GM12878 (cell line): ENCODE measurements at regions not wholly inside any gene's neighbourhood (a gene's known extent, or its start where the extent isn't known, plus 50 kb on each side); places are given as distances from the start of the nearest gene placed in this dataset.
A peak's percentile ranks its signal among the peaks of the same experiment; 100 is the strongest.

Experiments used
- ATAC-seq: fragments of 200-7000 bp; cut with Tn5 transposase; 3 replicates; pipeline ENCODE4 v1.9.1; 2020; ENCODE audit warnings: mild to moderate bottlenecking, moderate library complexity
- BruUV-seq: library from RNA; stranded (reverse); fragments of 400-500 nt; replicated peaks from 2 replicates; lab custom pipeline; 2021; lab: Mats Ljungman, UMichigan
- CTCF ChIA-PET: fragments of 300-600 bp; sonication (Branson Sonifier 250); formaldehyde crosslinking; extraction: SDS; loops from one replicate; lab custom pipeline; 2021; ENCODE audit warnings: inconsistent platforms; lab: Yijun Ruan, JAX
- POLR2A ChIA-PET: fragments of 350-600 bp; formaldehyde crosslinking; extraction: SDS; loops from one replicate; lab custom pipeline; 2021; ENCODE audit warnings: inconsistent platforms; lab: Charles Lee
- RAD21 ChIA-PET: fragments of 300-600 bp; sonication (Branson Sonifier 250); formaldehyde crosslinking; loops from one replicate; lab custom pipeline; 2023; ENCODE audit warnings: antibody characterized with exemption; ENCODE audit not compliant: unreplicated experiment; lab: Charles Lee
- SMC1A ChIA-PET: fragments of 300-600 bp; sonication (Branson Sonifier 250); formaldehyde crosslinking; loops from one replicate; lab custom pipeline; 2023; ENCODE audit not compliant: unreplicated experiment, uncharacterized antibody; lab: Charles Lee
- DNase-seq: peaks from one replicate; pipeline ENCODE4 v3.0.0-alpha.2; 2011; ENCODE audit warnings: low read depth, low spot score
- FAIRE-seq: peaks from 3 replicates; lab custom pipeline; 2011; peaks lifted over from hg19 to GRCh38; lab: Jason Lieb, UNC
- H2AFZ ChIP-seq: 2 replicates; pipeline ENCODE4 v1.6.0; 2011; ENCODE audit warnings: low read depth, low read length, control low read depth; ENCODE audit not compliant: control insufficient read depth
- H3K27ac ChIP-seq: 2 replicates; pipeline ENCODE4 v1.5.1; 2011; ENCODE audit warnings: control low read depth; ENCODE audit not compliant: control insufficient read depth, insufficient read depth
- H3K27me3 ChIP-seq, 2 experiments: replicated peaks in 1 of 2; 2 replicates each; pipeline versions ENCODE4 v1.6.0 to v1.6.1; 2011; ENCODE audit warnings: low read length in 1 of 2; ENCODE audit not compliant: control insufficient read depth in 2 of 2, insufficient read depth in 2 of 2
- H3K36me3 ChIP-seq, 2 experiments: 2 replicates each; pipeline ENCODE4 v1.5.1; 2011; ENCODE audit warnings: low read length in 1 of 2; ENCODE audit not compliant: control insufficient read depth in 2 of 2, insufficient read depth in 2 of 2
- H3K4me1 ChIP-seq: 2 replicates; pipeline ENCODE4 v1.6.1; 2011; ENCODE audit warnings: mild to moderate bottlenecking, low read length, moderate library complexity, mixed read lengths; ENCODE audit not compliant: control insufficient read depth, insufficient read depth
- H3K4me2 ChIP-seq: 2 replicates; pipeline ENCODE4 v1.6.0; 2011; ENCODE audit warnings: control low read depth; ENCODE audit not compliant: control insufficient read depth, insufficient read depth
- H3K4me3 ChIP-seq: fragments of 200-600 bp; sonication (generic); 2 replicates; pipeline ENCODE4 v1.5.1; 2016
- H3K79me2 ChIP-seq: 2 replicates; pipeline ENCODE4 v1.6.0; 2011; ENCODE audit warnings: low read length; ENCODE audit not compliant: control insufficient read depth, insufficient read depth
- H3K9ac ChIP-seq: 2 replicates; pipeline ENCODE4 v1.8.0; 2011; ENCODE audit warnings: low read length, control low read depth, mixed read lengths; ENCODE audit not compliant: control insufficient read depth, insufficient read depth
- H3K9me3 ChIP-seq: replicated peaks from 3 replicates; pipeline ENCODE4 v1.5.1; 2011; ENCODE audit warnings: mild to moderate bottlenecking, low read length; ENCODE audit not compliant: control insufficient read depth, insufficient read depth
- H4K20me1 ChIP-seq: 2 replicates; pipeline ENCODE4 v1.6.0; 2011; ENCODE audit not compliant: control insufficient read depth, insufficient read depth
- ASH2L ChIP-seq: fragments of 300-600, 200-600 bp; sonication (generic); IDR thresholded peaks from 2 replicates; pipeline ENCODE4 v1.6.1; 2017; ENCODE audit warnings: low read depth, mild to moderate bottlenecking, borderline replicate concordance
- BHLHE40 ChIP-seq, 2 experiments: fragments of 450-650 bp in 1 of 2; IDR thresholded peaks; 2 replicates each; pipeline ENCODE4 v1.6.1; 2011 to 2017; ENCODE audit warnings: low read depth in 2 of 2, borderline replicate concordance in 1 of 2, improper control_type of control experiment in 1 of 2, low read length in 1 of 2, mild to moderate bottlenecking in 1 of 2
- BMI1 ChIP-seq: fragments of 450-650 bp; IDR thresholded peaks from 2 replicates; pipeline ENCODE4 v1.6.1; 2016; ENCODE audit warnings: mild to moderate bottlenecking, moderate library complexity, borderline replicate concordance
- CBX5 ChIP-seq: sonication (generic); IDR thresholded peaks from 2 replicates; pipeline ENCODE4 v1.6.1; 2016; ENCODE audit warnings: low read depth, moderate library complexity, mild to moderate bottlenecking, inconsistent platforms
- CHD2 ChIP-seq: IDR thresholded peaks from 2 replicates; pipeline ENCODE4 v1.6.1; 2011; ENCODE audit warnings: low read depth, low read length, improper control_type of control experiment, borderline replicate concordance
- EED ChIP-seq: sonication (generic); IDR thresholded peaks from 2 replicates; pipeline ENCODE4 v1.6.1; 2016; ENCODE audit warnings: antibody characterized with exemption, low read depth
- FOS ChIP-seq: IDR thresholded peaks from 3 replicates; pipeline ENCODE4 v1.6.1; 2011; ENCODE audit warnings: borderline replicate concordance; ENCODE audit not compliant: insufficient read length; ENCODE audit errors: extremely low read depth
- JUNB ChIP-seq: IDR thresholded peaks from 2 replicates; pipeline ENCODE4 v1.6.1; 2016; ENCODE audit warnings: antibody characterized with exemption, mild to moderate bottlenecking
- KLF5 ChIP-seq: fragments of 450-650 bp; IDR thresholded peaks from 2 replicates; pipeline ENCODE4 v1.6.1; 2014; ENCODE audit warnings: mild to moderate bottlenecking; ENCODE audit not compliant: partially characterized antibody
- MEF2B ChIP-seq: fragments of 450-650 bp; IDR thresholded peaks from 2 replicates; pipeline ENCODE4 v1.6.1; 2018; ENCODE audit warnings: mild to moderate bottlenecking, moderate library complexity; ENCODE audit not compliant: partially characterized antibody, poor library complexity, severe bottlenecking
- SIX5 ChIP-seq: IDR thresholded peaks from 2 replicates; pipeline ENCODE4 v1.6.1; 2011; ENCODE audit warnings: mild to moderate bottlenecking, low read depth, low read length, moderate library complexity; ENCODE audit not compliant: severe bottlenecking
- TCF12 ChIP-seq: IDR thresholded peaks from 2 replicates; pipeline ENCODE4 v1.6.1; 2011; ENCODE audit warnings: low read depth, mild to moderate bottlenecking, low read length
- WGBS: methylation state at CpG from one replicate; pipeline ENCODE4 v1.1.6; 2016; ENCODE audit warnings: low lambda C conversion rate; ENCODE audit not compliant: insufficient replicate concordance, insufficient coverage; ENCODE audit errors: missing lambda C conversion rate; 5-methylcytosine and 5-hydroxymethylcytosine counted together
- in situ Hi-C: fragments of 300-500 bp; cut with MboI; formaldehyde crosslinking; loops from 9 replicates; pipeline ENCODE4 v1.14.3; 2018; ENCODE audit warnings: mixed read lengths
- intact Hi-C: fragments of 100-400 bp; cut with micrococcal nuclease; formaldehyde crosslinking; loops from one replicate; pipeline ENCODE4 v1.14.2; 2022; ENCODE audit not compliant: unreplicated experiment
- TF ChIP-seq, protein P1 (sequence below): fragments of 450-650 bp; IDR thresholded peaks from 2 replicates; pipeline ENCODE4 v1.6.1; 2016; ENCODE audit warnings: mild to moderate bottlenecking
- TF ChIP-seq, protein P2 (sequence below): IDR thresholded peaks from 2 replicates; pipeline ENCODE4 v1.6.1; 2012; ENCODE audit warnings: low read depth, low read length, improper control_type of control experiment
- TF ChIP-seq, protein P3 (sequence below): fragments of 450-650 bp; formaldehyde crosslinking; IDR thresholded peaks from 2 replicates; pipeline ENCODE4 v1.5.0; 2022; ENCODE audit warnings: mild to moderate bottlenecking, missing genetic modification characterization

DNA sequence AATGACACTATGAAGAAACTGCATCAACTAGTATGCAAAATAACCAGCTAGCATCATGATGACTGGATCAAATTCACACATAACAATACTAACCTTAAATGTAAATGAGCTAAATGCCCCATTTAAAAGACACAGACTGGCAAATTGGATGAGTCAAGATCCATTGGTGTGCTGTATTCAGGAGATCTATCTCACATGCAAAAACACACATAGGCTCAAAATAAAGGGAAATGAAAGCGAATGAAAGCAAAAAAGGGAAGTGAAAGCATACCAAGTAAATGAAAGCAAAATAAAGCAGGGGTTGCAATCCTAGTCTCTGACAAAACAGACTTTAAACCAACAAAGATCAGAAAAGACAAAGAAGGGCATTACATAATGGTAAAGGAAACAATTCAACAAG lies 272.3 kb upstream of the ECI2 start (continued):
- peak; percentile 77 for TF ChIP-seq MEF2B

DNA sequence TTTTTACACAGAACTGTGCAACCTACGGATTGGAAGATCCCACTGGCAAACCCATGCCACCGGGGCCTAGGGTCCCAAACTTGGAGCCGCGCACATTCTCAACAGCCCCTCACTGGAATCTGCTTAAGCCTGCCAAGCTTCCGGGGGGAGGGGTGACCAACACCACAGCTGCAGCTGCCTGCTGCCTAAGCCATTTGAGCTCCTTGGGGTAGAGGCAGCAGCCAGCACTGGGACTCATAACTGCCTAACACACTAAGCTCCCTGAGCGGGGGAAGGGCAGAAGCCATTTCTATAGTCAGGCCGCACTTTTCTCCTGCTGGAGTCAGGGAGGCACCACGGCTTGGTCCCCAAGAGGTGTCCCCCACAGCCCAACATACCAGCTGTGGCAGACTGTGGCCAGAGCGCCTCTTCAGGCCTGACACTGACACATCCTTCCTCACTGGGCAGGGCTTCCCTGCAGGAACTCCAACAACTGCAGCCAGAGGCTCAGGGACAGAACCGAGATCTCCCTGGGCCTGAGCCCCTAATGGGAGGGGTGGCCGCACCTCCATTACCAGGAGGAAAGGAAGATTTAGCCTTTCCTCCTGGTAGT lies 270.3 kb upstream of the ECI2 start:
- H3K36me3 ChIP-seq = no peaks in the 10 kb centered on the region
- no peak for FAIRE-seq
- in situ Hi-C loops = no loop called here
- ChIA-PET POLR2A (no interaction called here), CTCF (no interaction called here), RAD21 (no interaction called here), SMC1A (no interaction called here)
- no peak for DNase-seq
- H3K27ac ChIP-seq = no peak overlapping the region
- no peak overlapping the region for H3K4me3 ChIP-seq
- peaks cover 5% of the 10 kb centered on the region; the same call in 1 of the 2 replicates for H3K4me1 ChIP-seq
- no peaks in the 10 kb centered on the region for H3K79me2 ChIP-seq
- intact Hi-C loops = no loop called here
- H2AFZ ChIP-seq = no peak overlapping the region
- no peak overlapping the region for H3K4me2 ChIP-seq
- H3K27me3 ChIP-seq = no peaks in the 10 kb centered on the region
- no TSS peak for BruUV-seq
- WGBS = 73% methylated on average over 11 of the region's 11 CpGs
- no peak overlapping the region for H3K9ac ChIP-seq
- ATAC-seq = no peak
- no peaks in the 10 kb centered on the region for H4K20me1 ChIP-seq
- H3K9me3 ChIP-seq = peaks cover 7% of the 10 kb centered on the region
- no peak for TF ChIP-seq CHD2
- TF ChIP-seq, protein P1, sequence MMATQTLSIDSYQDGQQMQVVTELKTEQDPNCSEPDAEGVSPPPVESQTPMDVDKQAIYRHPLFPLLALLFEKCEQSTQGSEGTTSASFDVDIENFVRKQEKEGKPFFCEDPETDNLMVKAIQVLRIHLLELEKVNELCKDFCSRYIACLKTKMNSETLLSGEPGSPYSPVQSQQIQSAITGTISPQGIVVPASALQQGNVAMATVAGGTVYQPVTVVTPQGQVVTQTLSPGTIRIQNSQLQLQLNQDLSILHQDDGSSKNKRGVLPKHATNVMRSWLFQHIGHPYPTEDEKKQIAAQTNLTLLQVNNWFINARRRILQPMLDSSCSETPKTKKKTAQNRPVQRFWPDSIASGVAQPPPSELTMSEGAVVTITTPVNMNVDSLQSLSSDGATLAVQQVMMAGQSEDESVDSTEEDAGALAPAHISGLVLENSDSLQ = no peak
- TF ChIP-seq EED = no peak
- TF ChIP-seq JUNB = no peak
- no peak for TF ChIP-seq BMI1
- TF ChIP-seq SIX5 = no peak
- TF ChIP-seq FOS = no peak
- no peak for TF ChIP-seq TCF12
- TF ChIP-seq, protein P2, sequence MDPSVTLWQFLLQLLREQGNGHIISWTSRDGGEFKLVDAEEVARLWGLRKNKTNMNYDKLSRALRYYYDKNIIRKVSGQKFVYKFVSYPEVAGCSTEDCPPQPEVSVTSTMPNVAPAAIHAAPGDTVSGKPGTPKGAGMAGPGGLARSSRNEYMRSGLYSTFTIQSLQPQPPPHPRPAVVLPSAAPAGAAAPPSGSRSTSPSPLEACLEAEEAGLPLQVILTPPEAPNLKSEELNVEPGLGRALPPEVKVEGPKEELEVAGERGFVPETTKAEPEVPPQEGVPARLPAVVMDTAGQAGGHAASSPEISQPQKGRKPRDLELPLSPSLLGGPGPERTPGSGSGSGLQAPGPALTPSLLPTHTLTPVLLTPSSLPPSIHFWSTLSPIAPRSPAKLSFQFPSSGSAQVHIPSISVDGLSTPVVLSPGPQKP = no peak
- no peak for TF ChIP-seq ASH2L
- TF ChIP-seq KLF5 = no peak
- TF ChIP-seq CBX5 = no peak
- TF ChIP-seq, protein P3, sequence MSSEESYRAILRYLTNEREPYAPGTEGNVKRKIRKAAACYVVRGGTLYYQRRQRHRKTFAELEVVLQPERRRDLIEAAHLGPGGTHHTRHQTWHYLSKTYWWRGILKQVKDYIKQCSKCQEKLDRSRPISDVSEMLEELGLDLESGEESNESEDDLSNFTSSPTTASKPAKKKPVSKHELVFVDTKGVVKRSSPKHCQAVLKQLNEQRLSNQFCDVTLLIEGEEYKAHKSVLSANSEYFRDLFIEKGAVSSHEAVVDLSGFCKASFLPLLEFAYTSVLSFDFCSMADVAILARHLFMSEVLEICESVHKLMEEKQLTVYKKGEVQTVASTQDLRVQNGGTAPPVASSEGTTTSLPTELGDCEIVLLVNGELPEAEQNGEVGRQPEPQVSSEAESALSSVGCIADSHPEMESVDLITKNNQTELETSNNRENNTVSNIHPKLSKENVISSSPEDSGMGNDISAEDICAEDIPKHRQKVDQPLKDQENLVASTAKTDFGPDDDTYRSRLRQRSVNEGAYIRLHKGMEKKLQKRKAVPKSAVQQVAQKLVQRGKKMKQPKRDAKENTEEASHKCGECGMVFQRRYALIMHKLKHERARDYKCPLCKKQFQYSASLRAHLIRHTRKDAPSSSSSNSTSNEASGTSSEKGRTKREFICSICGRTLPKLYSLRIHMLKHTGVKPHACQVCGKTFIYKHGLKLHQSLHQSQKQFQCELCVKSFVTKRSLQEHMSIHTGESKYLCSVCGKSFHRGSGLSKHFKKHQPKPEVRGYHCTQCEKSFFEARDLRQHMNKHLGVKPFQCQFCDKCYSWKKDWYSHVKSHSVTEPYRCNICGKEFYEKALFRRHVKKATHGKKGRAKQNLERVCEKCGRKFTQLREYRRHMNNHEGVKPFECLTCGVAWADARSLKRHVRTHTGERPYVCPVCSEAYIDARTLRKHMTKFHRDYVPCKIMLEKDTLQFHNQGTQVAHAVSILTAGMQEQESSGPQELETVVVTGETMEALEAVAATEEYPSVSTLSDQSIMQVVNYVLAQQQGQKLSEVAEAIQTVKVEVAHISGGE (CRISPR knock-in tag) = no peak
- no peak for TF ChIP-seq BHLHE40 (IDR thresholded peaks at IDR 0.05; ENCODE audit: borderline replicate concordance in 1 of 2, low read depth in 2 of 2, low read length in 1 of 2)
- TF ChIP-seq, all 136 proteins: peak for 0
